Activated CD4-positive, alpha-beta T cell treated with anti-CD3 and anti-CD28 coated beads, Interleukin-2, amount 50 U/mL, for 48 hours (primary cell): ENCODE measurements at regions not wholly inside any gene's neighbourhood (a gene's known extent, or its start where the extent isn't known, plus 50 kb on each side); places are given as distances from the start of the nearest gene placed in this dataset.
A peak's percentile ranks its signal among the peaks of the same experiment; 100 is the strongest.
"Not testable (repeated sequence)": the region's sequence is repeated elsewhere in the genome, so short reads cannot be mapped to it uniquely, and the experiment has no call there.

Source experiments
- DNase-seq, 2 experiments: peaks; one replicate each; pipeline ENCODE4 v3.0.0-alpha.2; 2020

- DNase-seq, result no peak
These were observed 145.7 kb upstream of the ERCC6L2 start for GRCh38 chr9:95729669-95730368.

DNA sequence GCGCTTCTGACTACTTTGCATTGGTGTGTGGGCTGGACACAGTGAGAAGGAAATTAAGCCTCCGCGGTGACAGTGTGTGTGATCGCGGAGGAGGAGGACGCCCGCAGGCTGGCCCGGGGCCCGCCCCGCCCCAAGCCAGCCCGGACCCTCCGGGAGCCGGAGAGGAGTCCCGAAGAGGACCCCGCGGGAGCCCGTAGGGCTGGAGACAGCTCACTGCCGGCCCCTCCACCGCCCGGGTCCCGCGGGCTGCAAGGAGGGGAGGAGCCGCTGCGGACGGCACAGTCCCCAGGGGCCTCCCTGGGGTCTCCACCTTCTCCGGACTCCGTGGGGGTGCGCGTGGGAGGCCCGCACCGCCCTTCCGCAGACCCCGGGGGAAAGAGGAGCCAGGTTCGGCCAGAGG, 146.4 kb upstream of the ERCC6L2 start:
- DNase-seq, result no peak

DNA sequence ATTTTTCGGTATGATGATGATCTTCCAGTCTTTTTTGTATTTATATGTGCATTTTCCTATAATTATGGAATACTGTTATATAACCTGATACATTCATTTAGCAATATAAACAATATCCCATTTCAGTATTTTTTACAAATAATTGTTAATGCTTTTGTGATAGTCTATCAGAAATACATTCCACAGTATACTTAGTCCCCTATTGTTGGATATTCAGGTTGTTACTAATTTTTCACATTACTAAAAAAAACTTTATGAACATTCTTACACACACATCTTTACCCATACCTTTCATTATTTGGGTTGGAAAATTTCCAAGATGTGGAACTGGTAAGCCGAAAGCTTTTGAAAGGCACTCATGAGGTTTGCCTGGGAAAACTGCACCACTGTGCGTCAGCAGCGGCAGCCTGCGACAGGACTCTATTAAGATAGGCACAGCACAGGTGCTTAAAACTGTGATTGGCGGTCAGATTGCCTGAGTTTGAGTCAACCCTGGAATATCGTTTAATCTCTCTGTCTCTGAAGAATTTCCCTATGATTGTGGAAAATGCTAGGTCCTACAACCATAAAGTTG, 147.5 kb upstream of the ERCC6L2 start:
- DNase-seq, result no peak

DNA sequence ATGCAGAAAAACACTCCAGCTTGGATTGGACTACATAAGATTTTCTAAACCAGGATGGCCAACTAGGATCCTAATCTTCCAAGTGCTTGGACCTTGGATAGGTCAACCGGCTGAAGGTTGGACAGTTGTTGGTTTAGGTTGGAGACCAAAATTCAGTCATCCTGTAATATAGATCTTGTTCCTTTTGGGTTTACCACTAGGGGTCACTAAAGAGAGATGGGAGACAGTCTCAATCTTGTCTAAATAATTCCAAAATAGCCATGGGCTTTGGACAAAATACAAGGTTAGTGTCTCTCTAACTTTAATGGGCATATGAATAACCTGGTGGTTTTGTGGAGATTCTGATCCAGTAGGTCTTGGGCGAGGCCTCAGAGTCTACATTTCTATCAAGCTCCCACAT, 148.7 kb upstream of the ERCC6L2 start:
- no peak for DNase-seq

DNA sequence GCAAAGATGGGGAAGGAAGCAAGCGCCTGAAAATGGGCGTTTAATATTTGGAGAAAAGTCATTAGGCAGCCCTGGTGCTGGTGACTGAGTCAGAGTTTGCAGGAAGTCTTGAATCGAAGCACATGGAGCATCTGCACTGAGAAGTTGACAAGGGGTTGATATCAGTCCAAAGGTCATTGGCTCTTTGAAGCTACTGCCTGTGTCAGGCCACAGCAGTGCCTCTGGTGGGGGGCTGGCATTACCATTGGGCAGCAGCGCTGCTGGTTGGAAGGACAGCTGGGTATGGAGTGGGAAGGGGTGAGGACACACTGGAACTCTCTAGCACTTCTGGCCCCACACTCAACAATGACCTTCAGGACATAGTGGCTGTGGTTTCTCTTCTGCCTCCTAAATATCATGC, 150.4 kb upstream of the ERCC6L2 start:
- DNase-seq, result peak; percentile 22 to 25

DNA sequence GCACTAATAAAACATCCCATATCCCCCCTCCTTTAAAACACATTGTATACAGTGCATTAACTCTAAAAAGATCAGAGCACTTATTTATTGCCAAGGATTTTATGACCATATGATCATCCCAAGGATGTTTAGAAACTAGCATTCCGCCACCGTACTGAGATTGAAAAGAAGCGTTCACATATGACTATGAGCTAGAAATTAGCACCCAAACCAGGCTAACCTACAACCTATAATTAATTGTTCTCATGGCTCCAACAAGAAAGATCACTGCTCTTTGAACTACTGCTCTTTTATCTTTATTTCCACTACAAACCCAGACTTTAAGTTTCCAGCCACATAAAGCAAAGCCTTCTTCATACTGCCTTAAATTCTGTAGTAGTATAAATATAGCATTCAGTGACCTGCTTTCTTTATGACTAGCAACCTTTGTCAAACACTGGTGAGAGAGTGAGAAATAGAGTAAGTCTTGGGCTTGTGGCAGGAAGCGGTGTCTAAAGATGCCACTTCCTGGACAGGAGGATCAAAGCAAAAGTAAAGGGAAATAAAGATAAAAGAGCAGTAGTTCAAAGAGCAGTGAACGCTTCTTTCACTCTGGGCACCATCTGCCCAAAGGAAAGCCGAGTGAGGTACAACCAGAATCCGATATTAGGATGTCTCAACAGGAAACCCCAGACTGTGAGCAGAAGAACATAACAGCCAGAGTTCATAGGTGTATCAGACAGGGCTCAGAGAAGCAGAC, 151.1 kb upstream of the ERCC6L2 start:
- peak; percentile 44 to 64 for DNase-seq

GRCh38 chr9:95722141-95722540, 153.3 kb upstream of the ERCC6L2 start:
- DNase-seq, result no peak

DNA sequence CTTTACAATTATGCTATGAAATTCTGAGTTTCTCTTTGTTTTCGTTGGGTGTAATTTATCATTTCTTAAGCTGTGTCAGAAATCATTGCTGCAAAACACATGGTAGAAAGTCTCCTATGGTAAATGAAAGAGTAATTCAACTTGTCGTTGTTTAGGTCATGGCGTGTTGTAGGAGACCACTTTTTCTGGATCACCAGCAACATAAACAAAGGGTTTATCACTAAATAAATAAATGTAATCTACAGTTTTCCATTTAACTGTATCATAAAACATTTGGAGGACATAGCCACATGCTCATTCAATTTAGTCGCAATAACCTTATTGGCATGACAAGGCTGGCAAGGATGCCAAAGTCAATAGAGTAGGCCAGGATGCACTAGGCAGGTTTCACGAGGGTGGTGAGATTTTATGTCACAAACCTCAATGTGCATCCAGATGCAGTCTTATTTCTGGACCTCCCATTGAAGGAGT, 154.4 kb upstream of the ERCC6L2 start:
- DNase-seq, result no peak

GRCh38 chr9:95720496-95720895, 155.0 kb upstream of the ERCC6L2 start:
- DNase-seq, result no peak

DNA sequence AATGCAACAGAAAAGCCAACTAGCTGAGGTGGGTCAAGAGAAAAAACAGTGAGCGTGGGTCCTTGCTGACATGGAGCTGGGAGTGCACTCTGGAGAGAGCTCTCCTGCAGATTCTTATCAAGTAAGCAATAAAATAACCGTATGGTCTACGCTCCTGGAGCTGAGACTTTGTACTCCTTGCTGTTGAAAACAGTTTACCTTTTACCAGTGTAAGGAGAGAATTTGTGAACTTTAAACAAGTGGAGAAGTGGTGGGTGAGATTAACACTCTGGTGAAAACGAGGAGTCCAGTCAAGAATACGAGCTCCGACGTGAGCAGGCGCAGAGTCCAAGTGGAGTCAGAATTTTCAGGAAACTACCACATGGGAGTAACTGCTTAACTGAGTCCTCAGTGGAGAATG, 156.1 kb upstream of the ERCC6L2 start:
- no peak for DNase-seq

- DNase-seq, result no peak
These were observed 157.2 kb upstream of the ERCC6L2 start for GRCh38 chr9:95718263-95718662.

DNA sequence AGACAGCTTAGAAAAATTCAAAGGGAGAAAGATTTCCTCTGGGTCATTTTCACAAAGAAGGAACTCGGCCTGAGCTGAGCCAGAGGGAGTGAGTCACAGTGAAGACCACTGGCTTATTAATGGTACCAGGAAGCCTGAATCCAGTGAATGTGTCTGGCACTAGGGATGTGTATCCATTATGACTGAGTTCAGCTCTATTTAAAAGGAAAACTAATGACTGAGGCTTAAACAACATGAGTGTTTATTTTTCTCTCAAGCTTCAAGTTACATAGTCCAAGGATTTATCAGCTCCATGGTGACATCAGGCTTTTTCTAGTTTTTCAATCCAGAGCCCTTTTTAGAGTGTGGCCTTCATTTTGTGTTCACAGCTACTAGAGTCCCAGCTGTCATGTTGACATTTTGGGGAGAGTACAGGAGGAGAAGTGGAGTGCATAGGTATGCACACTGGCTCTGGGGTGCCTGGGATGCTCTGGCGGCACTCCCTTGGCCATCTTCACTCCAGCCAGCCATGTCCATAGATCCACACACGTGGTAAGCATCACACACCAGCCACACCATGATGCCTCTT, 159.5 kb upstream of the ERCC6L2 start:
- no peak for DNase-seq

- DNase-seq, result no peak
These were observed 165.0 kb upstream of the ERCC6L2 start for GRCh38 chr9:95710446-95710845.

- no peak for DNase-seq
These were observed 178.8 kb upstream of the ERCC6L2 start for GRCh38 chr9:95696701-95697100.

GRCh38 chr9:95691435-95691834, 174.7 kb upstream of the PTCH1 start:
- no peak for DNase-seq

- no peak for DNase-seq
These were observed 172.9 kb upstream of the PTCH1 start for GRCh38 chr9:95689669-95690068.

- no peak for DNase-seq
These were observed 167.7 kb upstream of the PTCH1 start for GRCh38 chr9:95684516-95684915.

- DNase-seq, result not testable (repeated sequence)
These were observed 163.5 kb upstream of the PTCH1 start for GRCh38 chr9:95680306-95680705.

DNA sequence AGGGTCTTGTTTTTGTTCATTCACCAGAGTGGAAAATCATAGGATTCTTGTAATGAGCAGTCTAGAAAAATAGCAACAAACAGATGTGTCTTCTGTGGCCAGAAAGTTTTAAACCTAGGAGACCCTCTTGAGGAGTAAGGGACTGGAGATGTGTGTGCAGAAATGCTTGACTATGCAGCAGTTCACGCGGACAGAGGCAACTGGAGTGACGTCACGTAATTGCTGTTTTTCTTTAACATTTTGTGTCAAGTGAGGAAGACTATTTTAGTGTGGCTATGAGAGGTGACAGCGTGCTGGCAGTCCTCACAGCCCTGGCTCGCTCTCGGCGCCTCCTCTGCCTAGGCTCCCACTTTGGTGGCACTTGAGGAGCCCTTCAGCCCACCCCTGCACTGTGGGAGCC, 163.1 kb upstream of the PTCH1 start:
- DNase-seq, result no peak

- no peak for DNase-seq
These were observed 162.0 kb upstream of the PTCH1 start for GRCh38 chr9:95678759-95679158.

- no peak for DNase-seq
These were observed 153.4 kb upstream of the PTCH1 start for GRCh38 chr9:95670122-95670521.

GRCh38 chr9:95669253-95669652, 152.5 kb upstream of the PTCH1 start:
- DNase-seq, result no peak

DNA sequence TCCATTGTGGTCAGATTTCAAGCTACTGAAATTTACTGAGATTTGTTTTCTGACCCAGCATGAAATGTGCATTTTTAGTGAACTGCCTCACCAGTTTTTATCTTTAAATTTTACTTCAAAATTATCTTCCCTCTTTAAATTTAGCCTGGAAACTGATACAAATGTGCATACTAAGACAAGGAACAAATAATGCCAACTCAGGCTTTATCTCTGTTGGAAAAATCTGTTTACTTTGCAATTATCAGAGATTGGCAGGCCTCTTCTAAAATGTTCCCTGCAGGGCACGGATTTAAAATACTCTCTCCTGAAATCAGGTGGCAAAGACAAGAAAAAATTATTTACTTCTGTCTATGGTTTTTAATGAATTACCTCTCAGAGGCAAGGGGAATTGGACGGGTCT, 151.0 kb upstream of the PTCH1 start:
- no peak for DNase-seq

DNA sequence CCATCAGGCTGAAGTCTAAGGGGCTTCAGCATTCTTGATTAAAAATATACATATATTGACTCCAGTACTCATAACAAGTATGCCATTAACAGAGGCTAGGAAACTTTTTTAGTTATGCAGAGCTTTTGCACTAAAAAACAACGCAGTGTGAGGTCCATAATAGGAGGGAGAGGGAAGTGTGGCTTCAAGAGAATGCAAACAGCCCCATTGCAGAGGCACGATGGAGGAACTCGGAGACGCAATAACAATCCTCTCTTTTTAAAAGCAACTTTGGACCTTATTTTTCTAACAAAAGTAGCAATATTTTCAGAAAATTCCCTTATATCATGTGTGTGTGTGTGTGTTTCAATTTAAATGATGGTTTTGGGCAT, 150.0 kb upstream of the PTCH1 start:
- DNase-seq, result no peak
